K562 (cell line): ENCODE measurements at regions not wholly inside any gene's neighbourhood (a gene's known extent, or its start where the extent isn't known, plus 50 kb on each side); places are given as distances from the start of the nearest gene placed in this dataset.

Experiments
- DACH1 ChIP-seq: fragments of 450-650 bp; IDR thresholded peaks from 2 replicates; pipeline ENCODE4 v1.6.1; 2018; ENCODE audit not compliant: partially characterized antibody
- HDAC2 ChIP-seq: fragments of 450-650 bp; IDR thresholded peaks from 2 replicates; pipeline ENCODE4 v1.6.1; 2016; ENCODE audit warnings: mild to moderate bottlenecking
- HSF4 ChIP-seq: fragments of 250-450 bp; sonication (Bioruptor Pico); IDR thresholded peaks from 2 replicates; pipeline ENCODE4 v2.1.2; 2022; ENCODE audit warnings: mild to moderate bottlenecking, moderate library complexity, borderline replicate concordance
- IRF2 ChIP-seq: sonication (generic); formaldehyde crosslinking; IDR thresholded peaks from 2 replicates; pipeline ENCODE4 v1.8.1; 2022; ENCODE audit warnings: mild to moderate bottlenecking, missing genetic modification reagents
- MIER1 ChIP-seq: fragments of 450-650 bp; IDR thresholded peaks from 2 replicates; pipeline ENCODE4 v1.6.1; 2016; ENCODE audit warnings: antibody characterized with exemption, mild to moderate bottlenecking, low read depth
- MLLT1 ChIP-seq, 2 experiments: fragments of 450-650 bp; IDR thresholded peaks; 2 replicates each; pipeline ENCODE4 v1.6.1; 2016
- NCOA2 ChIP-seq, 2 experiments: fragments of 450-650 bp; IDR thresholded peaks; 2 replicates each; pipeline ENCODE4 v1.6.1; 2018; ENCODE audit warnings: mild to moderate bottlenecking in 2 of 2, moderate library complexity in 1 of 2; ENCODE audit not compliant: partially characterized antibody in 2 of 2
- PCBP2 ChIP-seq: fragments of 200-400 bp; formaldehyde crosslinking; IDR thresholded peaks from 2 replicates; pipeline ENCODE4 v1.6.1; 2018; ENCODE audit warnings: low read length, low read depth, mild to moderate bottlenecking, moderate library complexity; ENCODE audit not compliant: poor library complexity, severe bottlenecking
- PTBP1 ChIP-seq: fragments of 200-400 bp; formaldehyde crosslinking; IDR thresholded peaks from 2 replicates; pipeline ENCODE4 v1.6.1; 2017; ENCODE audit warnings: low read depth, low read length
- PTTG1 ChIP-seq: fragments of 450-650 bp; IDR thresholded peaks from 2 replicates; pipeline ENCODE4 v1.6.1; 2016; ENCODE audit warnings: low read depth, mild to moderate bottlenecking, missing genetic modification characterization, missing compliant biosample characterization
- SMARCA5 ChIP-seq: fragments of 450-650 bp; IDR thresholded peaks from 2 replicates; pipeline ENCODE4 v1.6.1; 2016
- SMARCB1 ChIP-seq: IDR thresholded peaks from 2 replicates; pipeline ENCODE4 v1.6.1; 2011; ENCODE audit warnings: improper control_type of control experiment, low read depth; ENCODE audit not compliant: insufficient read length
- SRSF1 ChIP-seq: fragments of 200-400 bp; formaldehyde crosslinking; IDR thresholded peaks from 2 replicates; pipeline ENCODE4 v1.6.1; 2017; ENCODE audit warnings: mild to moderate bottlenecking, low read depth, low read length, moderate library complexity
- TCF15 ChIP-seq: fragments of 250-450 bp; sonication (Bioruptor Pico); IDR thresholded peaks from 2 replicates; pipeline ENCODE4 v1.8.0; 2022; ENCODE audit warnings: moderate library complexity, mild to moderate bottlenecking, inconsistent platforms
- ZNF354B ChIP-seq: fragments of 250-450 bp; sonication (Bioruptor Pico); IDR thresholded peaks from 2 replicates; pipeline ENCODE4 v1.4.0; 2020
- ZNF785 ChIP-seq: fragments of 250-450 bp; sonication (Bioruptor Pico); IDR thresholded peaks from 2 replicates; pipeline ENCODE4 v1.4.0; 2020; ENCODE audit warnings: mild to moderate bottlenecking
- TF ChIP-seq, protein P1 (sequence below): fragments of 450-650 bp; formaldehyde crosslinking; IDR thresholded peaks from 2 replicates; pipeline ENCODE4 v1.4.0; 2020; ENCODE audit warnings: mild to moderate bottlenecking, moderate library complexity
- TF ChIP-seq, protein P2 (sequence below): fragments of 150-350 bp; IDR thresholded peaks from 2 replicates; pipeline ENCODE4 v1.6.1; 2014; ENCODE audit warnings: low read depth, mild to moderate bottlenecking, low read length, borderline replicate concordance
- TF ChIP-seq, protein P3 (sequence below): fragments of 250-450 bp; sonication (Bioruptor Pico); IDR thresholded peaks from 2 replicates; pipeline ENCODE4 v1.5.0; 2022; ENCODE audit warnings: mild to moderate bottlenecking

- TF ChIP-seq MLLT1 (IDR thresholded peaks at IDR 0.05): peak in 1 of 2 experiments; percentile 94; a peak in 2 of 4 replicates
- peak; percentile 55 for TF ChIP-seq DACH1
- no peak for TF ChIP-seq PCBP2
- TF ChIP-seq, protein P1, sequence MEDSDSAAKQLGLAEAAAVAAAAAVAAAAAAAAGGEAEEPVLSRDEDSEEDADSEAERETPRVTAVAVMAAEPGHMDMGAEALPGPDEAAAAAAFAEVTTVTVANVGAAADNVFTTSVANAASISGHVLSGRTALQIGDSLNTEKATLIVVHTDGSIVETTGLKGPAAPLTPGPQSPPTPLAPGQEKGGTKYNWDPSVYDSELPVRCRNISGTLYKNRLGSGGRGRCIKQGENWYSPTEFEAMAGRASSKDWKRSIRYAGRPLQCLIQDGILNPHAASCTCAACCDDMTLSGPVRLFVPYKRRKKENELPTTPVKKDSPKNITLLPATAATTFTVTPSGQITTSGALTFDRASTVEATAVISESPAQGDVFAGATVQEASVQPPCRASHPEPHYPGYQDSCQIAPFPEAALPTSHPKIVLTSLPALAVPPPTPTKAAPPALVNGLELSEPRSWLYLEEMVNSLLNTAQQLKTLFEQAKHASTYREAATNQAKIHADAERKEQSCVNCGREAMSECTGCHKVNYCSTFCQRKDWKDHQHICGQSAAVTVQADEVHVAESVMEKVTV (CRISPR knock-in tag): 0 out of 2 replicates have a peak, but pooled peaks have one; percentile 27
- 0 out of 2 replicates have a peak, but pooled peaks have one; percentile 29 for TF ChIP-seq ZNF354B
- TF ChIP-seq TCF15 (CRISPR knock-in tag): peak; percentile 91; the same call in 1 of the 2 replicates
- peak in 1 of 2 experiments; percentile 92 for TF ChIP-seq NCOA2 (IDR thresholded peaks at IDR 0.05; ENCODE audit: partially characterized antibody in 2 of 2)
- no peak for TF ChIP-seq ZNF785 (CRISPR knock-in tag)
- no peak for TF ChIP-seq IRF2
- TF ChIP-seq PTTG1 (tag): peak; percentile 61
- peak; percentile 78; the same call in 1 of the 2 replicates for TF ChIP-seq HSF4 (CRISPR knock-in tag)
- no peak; the same call in 1 of the 2 replicates for TF ChIP-seq PTBP1
- TF ChIP-seq, protein P2, sequence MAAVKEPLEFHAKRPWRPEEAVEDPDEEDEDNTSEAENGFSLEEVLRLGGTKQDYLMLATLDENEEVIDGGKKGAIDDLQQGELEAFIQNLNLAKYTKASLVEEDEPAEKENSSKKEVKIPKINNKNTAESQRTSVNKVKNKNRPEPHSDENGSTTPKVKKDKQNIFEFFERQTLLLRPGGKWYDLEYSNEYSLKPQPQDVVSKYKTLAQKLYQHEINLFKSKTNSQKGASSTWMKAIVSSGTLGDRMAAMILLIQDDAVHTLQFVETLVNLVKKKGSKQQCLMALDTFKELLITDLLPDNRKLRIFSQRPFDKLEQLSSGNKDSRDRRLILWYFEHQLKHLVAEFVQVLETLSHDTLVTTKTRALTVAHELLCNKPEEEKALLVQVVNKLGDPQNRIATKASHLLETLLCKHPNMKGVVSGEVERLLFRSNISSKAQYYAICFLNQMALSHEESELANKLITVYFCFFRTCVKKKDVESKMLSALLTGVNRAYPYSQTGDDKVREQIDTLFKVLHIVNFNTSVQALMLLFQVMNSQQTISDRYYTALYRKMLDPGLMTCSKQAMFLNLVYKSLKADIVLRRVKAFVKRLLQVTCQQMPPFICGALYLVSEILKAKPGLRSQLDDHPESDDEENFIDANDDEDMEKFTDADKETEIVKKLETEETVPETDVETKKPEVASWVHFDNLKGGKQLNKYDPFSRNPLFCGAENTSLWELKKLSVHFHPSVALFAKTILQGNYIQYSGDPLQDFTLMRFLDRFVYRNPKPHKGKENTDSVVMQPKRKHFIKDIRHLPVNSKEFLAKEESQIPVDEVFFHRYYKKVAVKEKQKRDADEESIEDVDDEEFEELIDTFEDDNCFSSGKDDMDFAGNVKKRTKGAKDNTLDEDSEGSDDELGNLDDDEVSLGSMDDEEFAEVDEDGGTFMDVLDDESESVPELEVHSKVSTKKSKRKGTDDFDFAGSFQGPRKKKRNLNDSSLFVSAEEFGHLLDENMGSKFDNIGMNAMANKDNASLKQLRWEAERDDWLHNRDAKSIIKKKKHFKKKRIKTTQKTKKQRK: no peak
- TF ChIP-seq, protein P3, sequence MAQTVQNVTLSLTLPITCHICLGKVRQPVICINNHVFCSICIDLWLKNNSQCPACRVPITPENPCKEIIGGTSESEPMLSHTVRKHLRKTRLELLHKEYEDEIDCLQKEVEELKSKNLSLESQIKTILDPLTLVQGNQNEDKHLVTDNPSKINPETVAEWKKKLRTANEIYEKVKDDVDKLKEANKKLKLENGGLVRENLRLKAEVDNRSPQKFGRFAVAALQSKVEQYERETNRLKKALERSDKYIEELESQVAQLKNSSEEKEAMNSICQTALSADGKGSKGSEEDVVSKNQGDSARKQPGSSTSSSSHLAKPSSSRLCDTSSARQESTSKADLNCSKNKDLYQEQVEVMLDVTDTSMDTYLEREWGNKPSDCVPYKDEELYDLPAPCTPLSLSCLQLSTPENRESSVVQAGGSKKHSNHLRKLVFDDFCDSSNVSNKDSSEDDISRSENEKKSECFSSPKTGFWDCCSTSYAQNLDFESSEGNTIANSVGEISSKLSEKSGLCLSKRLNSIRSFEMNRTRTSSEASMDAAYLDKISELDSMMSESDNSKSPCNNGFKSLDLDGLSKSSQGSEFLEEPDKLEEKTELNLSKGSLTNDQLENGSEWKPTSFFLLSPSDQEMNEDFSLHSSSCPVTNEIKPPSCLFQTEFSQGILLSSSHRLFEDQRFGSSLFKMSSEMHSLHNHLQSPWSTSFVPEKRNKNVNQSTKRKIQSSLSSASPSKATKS (CRISPR knock-in tag): no peak
- peak; percentile 100 for TF ChIP-seq SMARCA5
- no peak for TF ChIP-seq SMARCB1
- TF ChIP-seq MIER1: 0 out of 2 replicates have a peak, but pooled peaks have one; percentile 45
- no peak for TF ChIP-seq SRSF1
- TF ChIP-seq HDAC2: peak; percentile 99
Measured at GRCh38 chr16:85535352-85536072, 77.6 kb upstream of the GSE1 start (continued).
